Astrocyte of the hippocampus (primary cell): ENCODE measurements at regions not wholly inside any gene's neighbourhood (a gene's known extent, or its start where the extent isn't known, plus 50 kb on each side); places are given as distances from the start of the nearest gene placed in this dataset.
"Not testable (repeated sequence)": the region's sequence is repeated elsewhere in the genome, so short reads cannot be mapped to it uniquely, and the experiment has no call there.

Experiments used
- DNase-seq: peaks from one replicate; pipeline ENCODE4 v3.0.0; 2011; ENCODE audit warnings: low read depth, low spot score

DNA sequence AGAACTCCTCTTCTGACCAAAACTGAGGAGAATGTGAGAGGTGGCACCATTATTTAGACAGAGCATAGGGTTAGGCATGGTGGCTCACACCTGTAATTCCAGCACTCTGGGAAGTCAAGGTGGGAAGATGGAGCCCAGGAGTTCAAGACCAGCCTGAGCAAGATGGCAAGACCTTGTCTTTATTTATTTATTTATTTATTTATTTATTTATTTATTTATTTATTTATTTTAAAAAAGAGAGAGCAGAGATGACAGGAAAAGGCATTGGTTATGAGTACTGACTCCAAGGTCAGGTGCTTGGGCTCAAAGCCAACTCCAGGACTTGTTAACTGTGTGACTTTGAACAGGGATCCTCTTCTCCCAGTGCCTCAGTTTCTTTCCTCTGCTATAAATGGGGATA, 217.7 kb downstream of the MEX3B start:
- no peak for DNase-seq

DNA sequence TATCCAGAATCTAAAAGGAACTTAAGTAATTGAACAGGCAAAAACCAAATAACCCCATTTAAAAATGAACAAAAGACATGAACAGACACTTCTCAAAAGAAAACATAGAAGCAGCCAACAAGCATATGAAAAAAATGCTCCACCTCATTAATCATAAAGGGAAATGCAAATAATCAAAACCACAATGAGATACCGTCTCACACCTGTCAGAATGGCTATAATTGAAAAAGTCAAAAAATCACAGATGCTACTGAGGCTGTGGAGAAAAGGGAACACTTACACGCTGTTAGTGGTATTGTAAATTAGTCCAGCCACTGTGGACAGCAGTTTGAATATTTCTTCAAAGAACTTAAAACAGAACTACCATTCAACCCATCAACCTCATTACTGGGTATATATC, 220.7 kb downstream of the MEX3B start:
- no peak for DNase-seq

DNA sequence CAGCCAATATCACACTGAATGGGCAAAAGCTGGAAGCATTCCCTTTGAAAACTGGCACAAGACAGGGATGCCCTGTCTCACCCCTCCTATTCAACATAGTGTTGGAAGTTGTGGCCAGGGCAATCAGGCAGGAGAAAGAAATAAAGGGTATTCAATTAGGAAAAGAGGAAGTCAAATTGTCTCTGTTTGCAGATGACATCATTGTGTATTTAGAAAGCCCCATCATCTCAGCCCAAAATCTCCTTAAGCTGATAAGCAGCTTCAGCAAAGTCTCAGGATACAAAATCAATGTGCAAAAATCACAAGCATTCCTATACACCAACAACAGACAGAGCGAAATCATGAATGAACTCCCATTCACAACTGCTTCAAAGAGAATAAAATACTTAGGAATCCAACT, 223.2 kb downstream of the MEX3B start:
- DNase-seq, result not testable (repeated sequence)

DNA sequence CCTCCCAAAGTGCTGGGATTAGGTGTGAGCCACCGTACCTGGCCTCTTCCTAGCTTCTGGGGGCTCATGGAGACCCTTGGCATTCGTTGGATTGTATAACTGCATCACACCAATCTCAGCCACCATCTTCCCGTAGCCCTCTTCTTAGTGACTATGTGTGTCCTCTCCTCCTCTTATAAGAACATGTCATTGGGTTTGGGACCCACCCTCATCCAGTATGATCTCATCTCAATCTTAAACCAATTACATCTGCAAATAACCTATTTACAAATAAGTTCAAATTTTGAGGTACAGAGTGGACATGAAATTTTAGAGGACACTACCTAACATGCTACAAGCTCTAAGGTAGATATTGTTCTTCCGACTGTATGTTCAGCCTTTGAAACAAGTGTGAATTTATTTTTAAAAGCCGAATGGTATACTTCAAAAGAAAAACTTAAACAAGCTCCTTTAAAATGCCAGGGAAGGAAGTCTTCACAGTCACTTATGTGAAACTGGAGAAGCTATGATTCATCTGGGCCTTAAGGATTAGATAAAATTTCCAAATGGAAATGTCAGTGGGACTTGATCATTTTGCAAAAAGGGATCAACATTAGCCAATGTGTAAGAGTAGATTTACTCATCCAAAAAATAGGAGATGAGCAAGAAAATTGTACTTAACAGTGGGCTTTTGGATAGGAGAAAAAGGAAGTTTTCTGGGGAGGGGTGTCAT, 225.7 kb downstream of the MEX3B start:
- DNase-seq, result no peak

DNA sequence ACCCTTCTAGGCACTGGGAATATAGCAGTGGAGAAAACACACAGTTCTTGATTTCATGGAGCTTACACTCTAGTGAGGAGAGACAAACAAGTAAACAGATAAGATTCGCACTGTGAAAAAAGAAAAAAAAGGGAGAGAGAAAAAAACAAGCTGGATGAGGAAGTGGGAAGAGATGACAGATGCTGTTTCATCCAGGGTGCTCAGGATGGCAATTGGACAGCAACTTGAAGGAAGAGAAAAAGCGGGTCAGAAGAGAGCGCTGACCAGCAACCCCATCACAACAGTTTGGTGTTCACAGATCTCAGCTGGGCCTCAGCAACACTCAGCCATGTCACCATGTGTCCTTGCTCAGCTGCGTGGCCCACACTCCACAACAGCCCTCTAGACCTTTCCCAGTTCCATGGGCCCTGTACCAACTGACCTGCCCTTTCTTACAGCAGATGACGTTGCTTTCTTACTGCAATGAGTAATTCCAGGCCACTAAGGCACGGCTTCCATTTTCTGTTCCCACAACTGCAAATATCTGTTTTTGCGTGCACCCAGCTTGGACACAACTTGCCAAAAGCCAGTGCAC, 230.8 kb downstream of the MEX3B start:
- DNase-seq, result no peak

GRCh38 chr15:81813215-81813614, 232.6 kb downstream of the MEX3B start:
- DNase-seq, result no peak

DNA sequence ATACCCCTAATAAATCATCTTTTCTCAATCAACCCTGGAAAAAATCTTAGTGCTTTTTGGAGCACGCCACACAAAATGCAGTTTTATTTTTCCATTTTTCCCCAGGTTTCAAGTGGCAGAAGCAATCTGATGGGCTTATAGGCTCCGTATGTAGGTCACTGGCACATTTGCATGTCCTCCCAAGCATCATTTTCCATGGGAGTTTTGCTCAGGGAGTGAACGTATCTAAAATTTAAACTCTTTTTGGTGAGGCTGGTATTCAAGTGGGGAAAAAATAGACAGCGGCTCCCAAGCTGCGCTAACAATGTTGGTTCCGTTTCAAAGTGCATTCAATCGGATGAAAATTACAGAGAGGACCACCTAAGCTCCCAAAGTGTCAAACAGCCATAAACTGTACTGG, 233.4 kb downstream of the MEX3B start:
- no peak for DNase-seq

GRCh38 chr15:81811736-81812135, 234.1 kb downstream of the MEX3B start:
- no peak for DNase-seq

DNA sequence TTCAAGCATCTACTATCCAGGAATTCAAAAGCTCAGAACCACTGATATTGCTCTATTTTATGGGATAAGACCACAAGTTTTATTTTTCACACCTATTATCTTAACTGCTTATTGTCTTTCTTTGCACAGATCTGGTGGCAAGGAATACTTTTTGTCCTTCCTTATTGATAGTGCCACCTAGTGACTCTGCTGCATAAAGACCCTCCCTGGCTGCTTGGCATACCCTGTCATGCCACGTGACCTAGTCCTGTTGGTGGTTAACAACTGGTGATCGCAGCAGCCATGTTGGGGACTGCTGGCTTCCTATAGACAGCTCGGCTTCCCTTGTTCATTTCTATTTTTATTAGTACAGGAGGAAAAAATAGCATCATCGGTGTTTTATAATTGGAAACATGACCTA, 236.3 kb downstream of the MEX3B start:
- DNase-seq, result no peak

DNA sequence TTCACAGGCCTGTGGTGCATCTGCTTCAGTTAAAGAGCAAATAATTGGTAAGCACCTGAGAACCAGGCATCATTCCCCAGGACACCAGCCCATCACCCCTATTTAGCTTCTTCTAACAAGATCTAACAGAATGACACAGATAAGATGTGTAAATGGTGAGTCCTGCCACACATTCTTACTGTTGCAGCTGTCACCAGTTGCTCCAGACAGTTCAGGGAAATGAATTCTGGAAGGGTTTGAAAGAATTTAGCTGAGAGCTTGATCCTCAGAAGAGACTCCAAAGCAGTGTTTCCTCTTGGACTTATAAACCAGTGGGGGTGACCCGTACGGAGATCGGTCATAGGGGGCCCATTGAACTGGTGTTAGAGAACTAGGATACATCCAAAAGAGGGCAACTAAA, 238.0 kb downstream of the MEX3B start:
- DNase-seq, result no peak

DNA sequence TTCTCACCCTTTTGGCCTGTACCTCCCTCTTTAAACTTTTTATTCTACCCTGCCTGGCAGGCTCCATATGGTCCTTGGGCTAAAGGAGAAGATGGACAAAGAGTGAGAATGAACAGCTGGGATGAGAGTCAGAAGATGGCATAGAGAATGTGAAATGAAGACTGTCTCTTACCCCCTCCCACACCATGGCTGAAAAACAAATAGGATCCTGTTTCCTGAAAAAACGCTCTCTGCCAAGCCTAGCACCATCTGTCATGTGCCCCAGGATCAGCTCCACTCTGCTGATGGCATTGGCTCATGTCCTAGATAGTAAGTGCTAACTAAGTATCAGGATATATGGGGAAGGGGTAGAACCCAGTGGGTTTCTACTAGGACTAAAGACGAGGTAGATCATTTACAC, 238.6 kb downstream of the MEX3B start:
- no peak for DNase-seq

GRCh38 chr15:81795899-81796298, 249.9 kb downstream of the MEX3B start:
- no peak for DNase-seq

DNA sequence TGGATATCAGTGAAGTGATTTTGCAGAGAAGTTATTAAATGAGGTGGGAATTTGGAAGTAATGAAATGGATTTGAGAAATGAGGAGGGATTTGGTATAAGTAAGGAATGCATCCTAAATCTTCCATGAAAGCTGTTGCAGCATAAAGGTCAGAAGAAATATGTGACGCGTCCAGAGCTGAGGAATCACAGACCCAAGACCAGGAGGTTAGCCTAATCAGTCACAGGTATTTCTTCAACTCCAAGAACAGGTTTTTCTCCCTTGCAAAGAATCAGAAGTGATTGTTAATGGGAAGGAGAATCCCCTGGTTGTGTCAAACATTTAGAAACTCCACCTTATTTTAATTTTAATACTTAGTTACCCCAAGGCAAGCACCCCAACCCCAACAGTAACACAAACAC, 253.2 kb downstream of the MEX3B start:
- no peak for DNase-seq

DNA sequence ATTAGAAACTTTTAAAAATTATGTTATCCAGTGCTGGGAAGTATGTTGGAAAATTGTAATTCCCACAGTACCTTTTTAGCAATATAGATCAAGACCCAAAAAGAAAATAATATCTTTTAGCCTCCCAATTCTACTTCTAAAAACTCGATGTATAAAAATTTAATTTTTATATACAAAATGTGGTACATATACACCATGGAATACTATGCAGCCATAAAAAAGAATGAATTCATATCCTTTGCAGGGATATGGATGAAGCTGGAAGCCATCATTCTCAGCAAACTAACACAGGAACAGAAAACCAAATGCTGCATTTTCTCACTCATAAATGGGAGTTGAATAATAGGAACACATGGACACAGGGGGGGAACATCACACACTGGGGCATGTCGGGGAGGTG, 254.5 kb downstream of the MEX3B start:
- DNase-seq, result not testable (repeated sequence)

- no peak for DNase-seq
Measured at GRCh38 chr15:81789403-81789802, 256.4 kb downstream of the MEX3B start.

GRCh38 chr15:81786776-81787175, 259.0 kb downstream of the MEX3B start:
- DNase-seq, result no peak

- no peak for DNase-seq
Measured at GRCh38 chr15:81785679-81786078, 260.1 kb downstream of the MEX3B start.

GRCh38 chr15:81785181-81785580, 260.6 kb downstream of the MEX3B start:
- DNase-seq, result no peak

DNA sequence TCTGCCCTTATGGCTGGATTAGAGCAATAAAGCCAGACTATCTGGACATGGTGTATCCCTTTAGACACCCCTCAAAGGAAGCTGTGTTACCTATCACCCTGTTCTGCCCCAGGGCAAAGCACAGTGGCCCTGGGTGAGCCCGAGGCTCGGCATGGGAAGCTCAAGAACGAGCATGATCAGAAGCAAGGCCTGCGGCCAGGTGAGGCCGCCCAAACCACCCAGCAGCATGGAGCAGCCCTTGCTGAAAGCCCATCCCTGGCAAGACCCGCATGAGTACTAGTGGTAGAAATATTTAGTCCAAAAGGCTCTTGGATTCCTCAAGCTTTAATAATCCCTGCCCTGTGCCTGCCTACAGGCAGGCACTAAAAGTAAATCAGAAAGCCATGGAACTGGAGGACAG, 261.1 kb downstream of the MEX3B start:
- DNase-seq, result no peak

GRCh38 chr15:81783586-81783985, 262.2 kb downstream of the MEX3B start:
- no peak for DNase-seq

DNA sequence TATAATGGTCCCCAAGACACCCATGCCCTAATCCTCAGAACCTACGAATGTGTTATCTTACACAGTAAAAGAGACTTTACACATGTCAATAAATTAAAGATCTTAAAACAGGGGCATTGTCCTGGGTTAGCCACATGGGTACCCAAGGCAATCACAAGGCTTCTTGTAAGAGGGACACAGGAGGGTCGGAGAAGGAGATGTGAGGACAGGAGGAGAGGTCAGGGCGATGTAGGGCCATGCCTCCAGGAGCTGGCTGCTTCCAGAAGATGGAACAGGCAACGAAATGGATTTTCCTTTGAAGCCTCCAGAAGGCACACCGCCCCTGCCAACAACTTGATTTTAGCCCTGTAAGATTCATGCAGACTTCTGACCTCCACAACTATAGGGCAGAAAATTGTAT, 262.7 kb downstream of the MEX3B start:
- no peak for DNase-seq

DNA sequence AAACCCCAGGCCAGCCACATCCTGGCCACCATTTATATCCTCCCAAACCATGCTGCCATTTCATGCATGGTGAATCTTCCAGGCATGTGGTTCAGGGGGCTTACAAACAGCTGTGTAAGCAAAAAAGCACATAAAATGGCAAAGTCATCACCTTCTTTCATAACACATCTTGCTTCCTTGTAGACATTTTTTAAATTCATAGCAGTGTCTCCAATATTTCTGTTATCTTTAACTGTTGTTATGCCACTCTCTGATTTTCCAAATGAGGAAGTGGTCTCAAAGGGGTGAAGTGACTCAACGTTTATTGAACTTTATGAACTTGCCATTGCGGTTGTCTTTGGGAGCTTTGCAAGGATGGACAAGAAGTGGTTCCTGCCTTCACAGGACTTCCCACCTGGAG, 264.4 kb downstream of the MEX3B start:
- DNase-seq, result no peak

DNA sequence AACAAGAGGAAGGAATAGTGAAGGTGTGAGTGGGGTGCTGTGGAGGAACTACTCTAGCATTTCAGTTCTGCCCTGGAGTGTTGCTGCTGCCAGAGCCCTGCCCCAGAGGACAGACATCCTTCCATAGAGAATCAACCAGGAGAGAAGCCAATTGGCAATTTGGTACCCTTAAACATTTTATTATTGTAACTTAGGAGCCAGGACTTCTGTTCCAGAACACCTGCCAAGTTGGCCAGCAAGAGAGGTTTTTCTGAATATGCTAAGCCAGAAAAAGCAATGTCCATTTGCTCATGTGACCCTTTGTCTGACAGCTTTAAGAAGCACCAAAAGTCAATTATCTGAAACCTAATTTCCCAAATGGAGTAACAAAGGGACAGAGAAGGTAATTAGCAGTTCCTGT, 264.9 kb downstream of the MEX3B start:
- DNase-seq, result no peak

DNA sequence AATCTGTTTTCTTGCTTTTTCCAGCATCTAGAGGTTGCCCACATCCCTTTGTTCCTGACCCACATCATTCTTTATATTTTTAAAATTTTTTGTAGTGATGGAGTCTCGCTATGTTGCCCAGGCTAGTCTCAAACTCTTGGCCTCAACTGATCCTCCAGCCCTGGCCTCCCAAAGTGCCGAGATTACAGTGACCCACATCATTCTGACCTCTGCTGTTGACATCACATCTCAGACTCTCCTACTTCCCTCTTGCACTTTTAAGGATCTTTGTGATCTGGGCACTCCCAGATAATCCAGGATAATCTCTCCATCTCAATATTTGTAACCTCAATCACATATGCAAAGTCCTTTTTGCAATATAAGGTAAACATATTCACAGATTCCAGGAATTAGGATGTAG, 266.6 kb downstream of the MEX3B start:
- no peak for DNase-seq
